ENCODE measurements at regions not wholly inside any gene's neighbourhood (a gene's known extent, or its start where the extent isn't known, plus 50 kb on each side); places are given as distances from the start of the nearest gene placed in this dataset.

DNA sequence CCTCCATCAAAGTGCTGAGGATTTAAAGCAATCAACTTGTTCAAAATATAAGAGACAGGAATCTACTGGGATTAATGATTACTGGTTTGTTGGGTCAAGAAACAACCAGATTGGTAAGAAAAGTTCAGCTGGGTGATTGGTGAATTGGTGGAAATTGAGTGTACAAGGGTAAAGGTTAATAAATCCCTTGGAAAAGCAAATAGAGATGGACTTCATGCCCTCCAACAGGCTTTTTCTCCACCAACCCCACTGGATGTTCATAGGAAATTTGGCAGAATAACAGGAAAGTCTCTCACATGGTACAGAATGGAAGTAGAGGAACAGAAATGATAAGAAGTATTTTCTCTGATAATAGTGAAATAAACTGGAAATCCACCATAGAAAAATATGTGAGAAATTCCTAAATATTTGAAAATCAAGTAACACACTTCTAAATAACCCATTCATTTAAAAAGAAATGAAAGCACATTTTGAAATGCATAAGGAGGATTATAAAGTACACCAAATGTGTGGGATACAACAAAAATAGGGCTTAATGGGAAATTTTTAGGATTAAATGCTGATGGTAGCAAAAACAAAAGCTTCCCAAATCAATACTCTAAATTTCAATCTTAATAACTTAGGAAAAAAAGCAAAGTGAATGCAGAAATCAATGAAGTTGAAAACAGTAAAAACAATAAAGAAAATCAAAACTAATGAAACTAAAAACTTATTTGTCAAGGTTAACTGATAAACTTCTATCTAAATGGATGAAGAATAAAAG is 426.2 kb downstream of the HTR1A start:
- ChIA-PET CTCF (no interaction called here), POLR2A (no interaction called here), SMC1A (ENCODE audit: uncharacterized antibody, unreplicated experiment) (no interaction called here), RAD21 (ENCODE audit: unreplicated experiment) (no interaction called here)
- Histone ChIP-seq H3K9me3 (replicated peaks; ENCODE audit: control insufficient read depth, insufficient read depth, low read length) (no peaks in the 10 kb centered on the region), H3K27ac (ENCODE audit: control insufficient read depth, insufficient read depth) (no peak overlapping the region), H3K4me3 (no peak overlapping the region), H3K79me2 (ENCODE audit: control insufficient read depth, insufficient read depth, low read length) (no peaks in the 10 kb centered on the region), H3K4me2 (ENCODE audit: control insufficient read depth, insufficient read depth) (no peak overlapping the region), H3K4me1 (ENCODE audit: control insufficient read depth, insufficient read depth, low read length) (no peaks in the 10 kb centered on the region), H3K9ac (ENCODE audit: control insufficient read depth, insufficient read depth, low read length) (no peak overlapping the region), H4K20me1 (ENCODE audit: control insufficient read depth, insufficient read depth) (no peaks in the 10 kb centered on the region), H2AFZ (ENCODE audit: control insufficient read depth, low read depth, low read length) (no peak overlapping the region), H3K36me3 (ENCODE audit: control insufficient read depth in 2 of 2, insufficient read depth in 2 of 2, low read length in 1 of 2) (no peaks in the 10 kb centered on the region), H3K27me3 (replicated peaks in 1 of 2; ENCODE audit: control insufficient read depth in 2 of 2, insufficient read depth in 2 of 2, low read length in 1 of 2) (no peaks in the 10 kb centered on the region)
- no peak for DNase-seq (ENCODE audit: low read depth, low spot score)
- in situ Hi-C loops (cut with MboI), result no loop called here
- BruUV-seq (replicated peaks), result no TSS peak
- ATAC-seq, result no peak
- intact Hi-C loops (cut with micrococcal nuclease; ENCODE audit: unreplicated experiment), result no loop called here
- no peak for FAIRE-seq
- TF ChIP-seq NR2C2 (IDR thresholded peaks at IDR 0.05; ENCODE audit: borderline replicate concordance, control insufficient read depth, insufficient read length, low read depth), result no peak
- no peak for TF ChIP-seq STAT3 (IDR thresholded peaks at IDR 0.05; ENCODE audit: low read depth, low read length)
- TF ChIP-seq, protein P1, sequence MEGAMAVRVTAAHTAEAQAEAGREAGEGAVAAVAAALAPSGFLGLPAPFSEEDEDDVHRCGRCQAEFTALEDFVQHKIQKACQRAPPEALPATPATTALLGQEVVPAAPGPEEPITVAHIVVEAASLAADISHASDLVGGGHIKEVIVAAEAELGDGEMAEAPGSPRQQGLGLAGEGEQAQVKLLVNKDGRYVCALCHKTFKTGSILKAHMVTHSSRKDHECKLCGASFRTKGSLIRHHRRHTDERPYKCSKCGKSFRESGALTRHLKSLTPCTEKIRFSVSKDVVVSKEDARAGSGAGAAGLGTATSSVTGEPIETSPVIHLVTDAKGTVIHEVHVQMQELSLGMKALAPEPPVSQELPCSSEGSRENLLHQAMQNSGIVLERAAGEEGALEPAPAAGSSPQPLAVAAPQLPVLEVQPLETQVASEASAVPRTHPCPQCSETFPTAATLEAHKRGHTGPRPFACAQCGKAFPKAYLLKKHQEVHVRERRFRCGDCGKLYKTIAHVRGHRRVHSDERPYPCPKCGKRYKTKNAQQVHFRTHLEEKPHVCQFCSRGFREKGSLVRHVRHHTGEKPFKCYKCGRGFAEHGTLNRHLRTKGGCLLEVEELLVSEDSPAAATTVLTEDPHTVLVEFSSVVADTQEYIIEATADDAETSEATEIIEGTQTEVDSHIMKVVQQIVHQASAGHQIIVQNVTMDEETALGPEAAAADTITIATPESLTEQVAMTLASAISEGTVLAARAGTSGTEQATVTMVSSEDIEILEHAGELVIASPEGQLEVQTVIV (IDR thresholded peaks at IDR 0.05; ENCODE audit: borderline replicate concordance, partially characterized antibody), result no peak
- TF ChIP-seq RFX5 (IDR thresholded peaks at IDR 0.05; ENCODE audit: low read depth, low read length), result no peak
- TF ChIP-seq ETV6 (conservative IDR thresholded peaks at IDR 0.05 in 1 of 2, IDR thresholded peaks at IDR 0.05 in 1 of 2; ENCODE audit: borderline replicate concordance in 1 of 2, low read depth in 1 of 2), result no peak
- no peak for TF ChIP-seq ZNF384 (IDR thresholded peaks at IDR 0.05; ENCODE audit: borderline replicate concordance, low read depth, low read length)
- TF ChIP-seq CBX3 (IDR thresholded peaks at IDR 0.05; ENCODE audit: borderline replicate concordance, low read depth), result no peak
- TF ChIP-seq RELA (IDR thresholded peaks at IDR 0.05; ENCODE audit: borderline replicate concordance, partially characterized antibody), result no peak
- TF ChIP-seq FOS (IDR thresholded peaks at IDR 0.05; ENCODE audit: borderline replicate concordance, extremely low read depth, insufficient read length), result no peak
- no peak for TF ChIP-seq SP1 (IDR thresholded peaks at IDR 0.05; ENCODE audit: low read depth, low read length)
- TF ChIP-seq, protein P2, sequence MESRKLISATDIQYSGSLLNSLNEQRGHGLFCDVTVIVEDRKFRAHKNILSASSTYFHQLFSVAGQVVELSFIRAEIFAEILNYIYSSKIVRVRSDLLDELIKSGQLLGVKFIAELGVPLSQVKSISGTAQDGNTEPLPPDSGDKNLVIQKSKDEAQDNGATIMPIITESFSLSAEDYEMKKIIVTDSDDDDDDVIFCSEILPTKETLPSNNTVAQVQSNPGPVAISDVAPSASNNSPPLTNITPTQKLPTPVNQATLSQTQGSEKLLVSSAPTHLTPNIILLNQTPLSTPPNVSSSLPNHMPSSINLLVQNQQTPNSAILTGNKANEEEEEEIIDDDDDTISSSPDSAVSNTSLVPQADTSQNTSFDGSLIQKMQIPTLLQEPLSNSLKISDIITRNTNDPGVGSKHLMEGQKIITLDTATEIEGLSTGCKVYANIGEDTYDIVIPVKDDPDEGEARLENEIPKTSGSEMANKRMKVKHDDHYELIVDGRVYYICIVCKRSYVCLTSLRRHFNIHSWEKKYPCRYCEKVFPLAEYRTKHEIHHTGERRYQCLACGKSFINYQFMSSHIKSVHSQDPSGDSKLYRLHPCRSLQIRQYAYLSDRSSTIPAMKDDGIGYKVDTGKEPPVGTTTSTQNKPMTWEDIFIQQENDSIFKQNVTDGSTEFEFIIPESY (IDR thresholded peaks at IDR 0.05), result no peak
- no peak for TF ChIP-seq CBFB (IDR thresholded peaks at IDR 0.05; ENCODE audit: low read depth)
- no peak for TF ChIP-seq LARP7 (IDR thresholded peaks at IDR 0.05)
- TF ChIP-seq TCF12 (IDR thresholded peaks at IDR 0.05; ENCODE audit: low read depth, low read length), result no peak
- TF ChIP-seq YY1 (IDR thresholded peaks at IDR 0.05; ENCODE audit: low read depth, low read length), result no peak

Data from GM12878 (cell line).